Ureter (tissue), 1 donor: ENCODE measurements at regions not wholly inside any gene's neighbourhood (a gene's known extent, or its start where the extent isn't known, plus 50 kb on each side); places are given as distances from the start of the nearest gene placed in this dataset.

Source experiments
- DNase-seq: peaks from one replicate; pipeline ENCODE4 v3.0.0-alpha.2; 2020; ENCODE audit warnings: low spot score
- donor health status: DM: yes; HTN: yes; CAD: no.

- no peak for DNase-seq
Observed at GRCh38 chr3:117454908-117455307, 745.3 kb downstream of the TUSC7 start.

GRCh38 chr3:117455782-117456181 is 746.2 kb downstream of the TUSC7 start:
- DNase-seq = no peak

- no peak for DNase-seq
Observed at GRCh38 chr3:117463276-117464115, 753.9 kb downstream of the TUSC7 start.

DNA sequence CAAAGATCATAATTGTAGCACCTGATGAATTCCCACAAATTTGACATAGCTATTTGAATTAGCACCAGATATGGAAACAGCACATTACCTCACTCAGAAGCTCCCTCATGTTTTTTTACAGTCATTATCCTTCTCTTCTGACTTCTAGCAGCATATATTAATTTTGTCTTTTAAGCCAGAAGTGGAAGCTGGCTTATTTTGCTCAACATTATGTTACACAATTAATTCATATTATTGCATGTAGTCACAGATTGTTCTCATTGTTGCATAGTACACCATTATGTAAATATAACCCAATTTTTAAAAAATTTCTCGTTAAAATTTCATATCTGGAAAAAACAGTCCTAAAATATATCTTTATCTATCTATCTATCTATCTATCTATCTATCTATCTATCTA is 762.3 kb downstream of the TUSC7 start:
- DNase-seq = no peak

DNA sequence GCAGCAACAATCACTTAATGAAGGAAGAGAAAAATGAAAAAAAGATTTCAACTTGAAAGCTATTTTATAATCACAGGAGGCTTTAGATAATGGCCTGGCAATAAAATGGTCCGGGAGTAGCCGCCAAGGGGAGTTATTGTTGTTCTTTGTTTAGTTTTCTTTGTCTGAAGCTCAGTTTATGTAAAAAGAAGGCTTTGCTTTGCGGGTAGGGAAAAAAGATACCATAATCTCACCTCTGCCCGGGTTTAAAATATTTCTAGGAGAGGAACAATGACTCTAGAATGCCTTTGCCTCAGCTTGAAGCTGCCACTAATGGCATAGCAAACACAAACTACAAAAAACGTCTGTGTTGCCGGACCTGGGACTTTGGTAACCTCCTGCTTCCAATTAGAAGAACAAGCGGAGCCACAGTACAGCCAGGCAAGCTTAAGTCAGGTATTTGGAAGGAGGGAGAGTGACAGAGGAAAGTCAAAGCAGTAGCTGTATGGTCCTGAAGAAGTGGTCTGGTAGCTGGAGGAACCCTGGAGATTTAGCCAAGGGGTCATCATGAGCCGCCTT is 764.5 kb downstream of the TUSC7 start:
- no peak for DNase-seq

DNA sequence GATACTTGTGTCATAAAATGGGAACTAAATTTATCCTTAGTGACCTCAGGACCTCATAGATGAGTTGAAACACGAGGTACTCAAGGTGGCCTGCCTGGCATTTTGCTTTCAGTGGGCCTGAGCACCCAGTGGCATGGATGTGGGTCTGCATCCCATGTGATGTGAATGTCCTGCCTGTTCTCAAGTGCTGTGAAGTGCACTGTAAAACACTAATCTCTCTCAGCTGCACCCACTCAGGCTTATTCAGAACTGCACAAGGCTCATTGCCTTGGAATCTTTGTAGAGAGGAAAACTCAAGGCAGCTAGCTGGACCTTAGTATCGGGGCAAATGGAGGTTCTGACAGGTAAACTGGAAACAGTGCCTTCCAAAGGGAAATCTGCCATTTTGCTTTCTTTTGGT is 767.0 kb downstream of the TUSC7 start:
- no peak for DNase-seq

DNA sequence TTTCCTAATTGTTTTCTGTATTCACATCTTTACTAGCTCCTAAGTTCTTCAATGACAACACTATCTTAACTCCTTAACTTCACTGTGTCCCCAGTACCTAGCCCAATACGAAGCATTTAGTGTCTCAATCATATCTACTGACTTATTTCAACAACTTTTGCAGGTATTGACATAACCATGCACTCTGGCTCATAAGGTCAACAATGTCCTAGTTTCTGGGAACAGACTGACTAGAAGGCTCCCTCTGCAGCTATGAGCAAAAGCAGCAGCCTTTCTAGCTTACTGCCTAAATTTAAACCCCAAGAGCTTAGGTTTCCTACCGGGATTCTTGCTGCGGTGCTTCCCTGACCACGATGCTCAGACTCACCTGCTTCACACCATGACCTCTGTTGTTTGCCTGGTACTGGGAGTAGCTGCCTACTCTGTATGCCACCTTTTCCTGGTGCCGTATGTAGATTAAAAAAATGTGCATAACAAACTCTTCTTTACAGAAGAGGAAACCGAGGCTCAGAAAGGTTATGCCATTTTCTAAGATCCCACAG is 767.7 kb downstream of the TUSC7 start:
- DNase-seq = no peak

- DNase-seq = no peak
Observed at GRCh38 chr3:117479095-117479494, 769.5 kb downstream of the TUSC7 start.

GRCh38 chr3:117480525-117480924 is 770.9 kb downstream of the TUSC7 start:
- no peak for DNase-seq

DNA sequence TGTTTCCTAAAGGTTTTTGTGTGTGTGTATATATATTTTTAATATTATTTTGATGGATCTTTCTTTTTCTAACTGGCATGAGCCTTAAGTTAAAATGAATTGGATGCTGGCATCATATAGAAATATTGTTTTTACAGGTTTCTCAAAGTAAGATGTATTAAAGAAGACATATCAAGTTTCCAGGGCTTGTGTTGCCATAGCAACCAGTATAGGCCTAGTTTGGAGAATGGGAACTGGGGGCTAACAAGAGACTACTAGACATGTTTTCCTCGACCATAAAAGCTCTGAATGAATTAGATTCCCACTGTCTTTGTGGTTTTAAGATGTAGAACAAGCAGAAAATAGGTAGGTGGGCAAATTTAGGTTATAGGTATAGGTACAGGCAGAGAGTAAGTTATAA is 771.4 kb downstream of the TUSC7 start:
- DNase-seq = no peak

DNA sequence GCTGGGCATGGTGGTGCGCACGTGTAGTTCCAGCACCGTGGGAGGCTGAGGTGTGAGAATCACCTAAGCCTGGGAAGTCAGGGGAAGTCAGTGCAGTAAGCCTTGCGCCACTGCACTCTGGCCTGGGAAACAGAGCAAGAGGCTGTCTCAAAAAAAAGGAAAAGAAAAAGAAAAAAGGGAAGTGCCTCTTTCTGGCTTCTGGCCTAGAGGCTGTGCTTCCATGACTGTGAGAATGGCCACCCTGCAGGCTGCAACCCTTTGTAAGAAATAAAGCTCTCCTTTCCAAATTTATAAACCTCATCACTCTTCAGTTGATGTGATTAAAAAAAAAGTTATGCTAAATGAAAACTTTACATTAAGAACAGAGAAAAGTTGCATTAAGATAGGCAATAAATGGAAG is 774.3 kb downstream of the TUSC7 start:
- no peak for DNase-seq

DNA sequence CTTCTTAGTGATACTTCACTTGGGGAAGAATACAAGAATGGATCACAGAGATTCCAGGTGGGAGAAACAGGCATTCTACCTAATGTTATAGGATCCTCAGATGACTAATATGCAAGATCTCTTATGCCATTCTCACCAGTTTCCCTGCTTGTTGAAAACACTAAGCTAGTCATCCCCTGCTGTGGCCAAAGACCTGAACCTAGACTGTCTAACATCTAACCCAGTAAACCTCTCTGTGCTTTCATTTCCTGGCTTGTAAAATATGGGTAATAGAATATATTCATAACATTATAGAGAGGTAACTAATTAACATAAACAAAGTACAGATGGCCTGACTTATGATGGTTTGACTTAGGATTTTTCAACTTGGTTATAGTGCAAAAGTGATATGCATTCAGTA is 776.3 kb downstream of the TUSC7 start:
- DNase-seq = no peak

- DNase-seq = no peak
Observed at GRCh38 chr3:117486719-117487716, 777.4 kb downstream of the TUSC7 start.

DNA sequence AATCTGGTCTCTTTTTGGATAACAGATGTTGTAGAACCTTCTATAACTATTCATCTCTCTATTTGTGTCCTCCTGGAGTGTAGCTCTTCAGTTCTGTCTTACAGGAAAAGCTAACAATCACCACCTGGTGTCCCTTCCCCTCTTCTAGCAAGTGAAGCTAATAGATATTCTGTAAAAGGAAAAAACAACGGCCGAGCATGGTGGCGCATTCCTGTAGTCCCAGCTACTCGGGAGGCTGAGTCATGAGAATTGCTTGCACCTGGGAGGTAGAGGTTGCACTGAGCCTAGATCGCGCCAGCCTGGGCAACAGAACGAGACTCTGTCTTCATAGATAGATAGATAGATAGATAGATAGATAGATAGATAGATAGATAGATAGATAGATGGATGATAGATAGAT is 779.4 kb downstream of the TUSC7 start:
- DNase-seq = no peak

DNA sequence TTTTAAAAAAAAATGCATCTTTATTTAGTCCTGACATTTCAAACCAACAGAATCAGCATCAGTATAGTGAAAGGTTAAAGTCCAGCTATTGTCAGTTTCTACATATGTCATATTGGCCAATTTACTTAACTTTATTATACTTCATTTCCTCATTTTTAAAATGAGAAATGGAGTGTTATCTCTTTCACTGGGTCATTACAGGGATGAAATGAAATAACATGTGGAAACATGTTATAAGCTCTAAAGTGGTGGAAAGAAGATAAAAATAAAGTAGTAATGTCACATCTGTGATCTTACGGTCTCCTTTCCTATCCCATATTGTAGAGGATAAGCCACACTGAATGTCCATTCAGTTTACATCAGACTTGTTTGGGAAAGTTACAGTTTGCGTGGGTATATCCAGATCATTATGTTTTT is 780.1 kb downstream of the TUSC7 start:
- no peak for DNase-seq

GRCh38 chr3:117490716-117491115 is 781.1 kb downstream of the TUSC7 start:
- DNase-seq = no peak

- DNase-seq = no peak
Observed at GRCh38 chr3:117495620-117496019, 786.0 kb downstream of the TUSC7 start.

GRCh38 chr3:117499189-117499870 is 789.8 kb downstream of the TUSC7 start:
- DNase-seq = no peak

- DNase-seq = no peak
Observed at GRCh38 chr3:117507958-117508357, 798.4 kb downstream of the TUSC7 start.

DNA sequence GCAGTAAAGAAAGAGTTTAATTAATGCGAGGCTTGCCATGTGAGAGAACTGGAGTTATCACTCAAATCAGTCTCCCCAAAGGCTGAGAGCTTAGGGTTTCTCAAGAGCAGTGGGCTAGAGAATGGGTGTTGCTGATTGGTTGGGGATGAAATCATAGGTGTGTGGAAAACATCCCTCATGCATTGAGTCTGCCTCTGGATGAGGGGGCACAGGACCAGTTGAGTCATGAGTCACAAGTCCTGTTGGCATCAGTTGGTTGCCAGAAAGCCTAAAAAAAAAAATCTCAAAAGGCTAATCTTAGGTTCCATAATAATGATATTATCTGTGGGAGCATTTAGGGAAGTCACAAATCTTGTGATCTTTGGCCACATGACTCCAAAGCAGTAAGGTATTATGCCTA is 800.3 kb downstream of the TUSC7 start:
- DNase-seq = no peak

DNA sequence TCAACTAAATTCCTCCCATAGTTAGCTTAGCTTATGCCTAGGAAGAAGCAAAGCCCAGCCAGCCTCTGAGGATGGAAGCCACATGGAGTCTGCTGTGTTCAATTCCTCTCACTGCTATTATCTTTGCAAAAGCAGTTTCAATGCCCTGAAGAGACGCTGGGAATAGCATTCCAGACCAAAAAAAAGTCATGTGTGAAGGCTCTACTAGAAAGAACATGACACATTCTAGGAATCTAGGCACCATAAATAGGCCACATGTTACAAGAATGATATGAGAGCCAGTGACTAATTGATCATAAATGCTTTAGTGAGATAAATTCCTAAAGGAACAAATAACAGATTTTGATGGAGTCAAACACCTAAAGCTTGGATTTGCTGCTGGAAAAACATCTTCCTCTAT is 800.8 kb downstream of the TUSC7 start:
- no peak for DNase-seq

DNA sequence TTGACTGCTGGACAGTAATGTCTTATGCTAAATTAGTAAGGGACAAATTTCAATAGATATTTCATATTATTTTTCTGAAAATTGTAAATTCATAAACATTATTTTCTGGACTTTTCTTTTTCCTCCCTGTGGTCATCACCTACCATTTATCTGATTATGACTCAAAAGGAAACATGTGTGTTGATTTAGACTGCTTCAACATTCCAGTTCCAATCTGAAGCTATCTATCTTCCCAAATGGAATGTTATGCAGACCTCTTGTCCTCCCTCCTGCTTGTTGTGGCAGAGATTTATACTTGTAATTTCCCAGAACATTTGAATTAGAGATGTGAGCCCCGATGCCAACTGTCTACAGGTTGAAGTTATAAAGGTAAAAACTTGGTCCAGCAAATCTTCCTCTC is 803.4 kb downstream of the TUSC7 start:
- no peak for DNase-seq
